ENCODE measurements at regions not wholly inside any gene's neighbourhood (a gene's known extent, or its start where the extent isn't known, plus 50 kb on each side); places are given as distances from the start of the nearest gene placed in this dataset.

DNA sequence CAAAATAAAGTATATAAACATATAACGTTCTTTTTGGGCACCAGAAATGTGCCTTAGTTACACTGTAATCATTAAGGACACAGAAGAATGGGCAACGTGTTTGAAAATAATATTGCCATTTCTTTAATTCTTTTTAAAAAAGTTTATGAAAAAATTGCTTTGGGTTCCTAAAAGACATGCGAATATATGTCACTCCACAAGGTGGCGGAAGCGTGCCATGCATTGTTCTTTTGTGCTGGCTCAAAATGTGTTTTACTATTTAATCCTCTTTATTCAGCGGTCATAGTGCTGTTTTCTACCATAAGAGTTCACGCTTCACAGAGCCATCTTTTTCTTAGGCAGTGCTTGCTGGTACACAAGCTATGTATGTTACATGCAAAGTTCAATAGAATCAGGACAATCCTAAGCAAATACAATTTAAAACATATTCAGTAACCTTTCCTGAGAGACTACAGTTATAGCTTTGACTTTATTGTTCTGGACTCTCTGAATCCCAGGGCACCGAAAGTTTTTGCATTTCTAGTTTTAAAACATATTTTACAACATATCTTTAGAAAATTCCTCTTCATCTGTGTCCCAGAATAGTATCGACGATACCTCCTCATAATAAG lies 147.8 kb upstream of the ERBB4 start:
- DNase-seq = peak; percentile 25

DNA sequence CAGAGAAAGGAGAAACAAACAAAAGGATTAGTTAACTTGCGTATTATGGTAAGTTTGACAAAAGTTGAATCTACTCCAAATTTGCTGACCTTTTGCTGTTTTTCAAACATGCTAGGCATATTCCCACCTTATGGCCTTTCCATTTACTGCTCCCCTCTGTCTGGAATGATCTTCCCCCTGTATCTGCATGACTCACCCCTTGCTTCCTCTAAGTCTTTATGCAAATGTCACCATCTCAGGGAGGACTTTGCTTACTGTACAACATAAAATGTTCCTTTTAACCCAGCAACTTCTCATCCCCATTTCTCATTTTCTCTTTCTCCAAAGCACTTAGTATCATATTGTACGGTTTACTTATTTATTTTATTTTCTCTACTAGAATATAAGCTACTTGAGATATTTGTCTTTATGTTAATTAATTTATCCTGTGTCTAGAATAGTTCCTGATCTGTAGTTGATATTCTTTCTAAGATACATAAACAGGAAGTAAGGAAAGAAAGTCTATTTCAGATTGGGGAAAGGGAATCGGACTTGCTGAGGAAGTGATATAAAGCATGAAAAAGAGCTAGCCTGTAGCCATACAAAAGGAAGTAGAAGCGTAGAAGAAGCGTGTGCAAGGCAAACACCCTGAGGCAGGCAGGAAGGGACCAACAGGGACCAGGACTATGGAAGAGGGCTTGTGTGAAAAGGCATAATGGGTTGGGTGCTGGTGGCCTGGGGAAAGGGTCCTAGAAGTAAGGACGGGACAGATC lies 144.9 kb upstream of the ERBB4 start:
- DNase-seq = no peak

DNA sequence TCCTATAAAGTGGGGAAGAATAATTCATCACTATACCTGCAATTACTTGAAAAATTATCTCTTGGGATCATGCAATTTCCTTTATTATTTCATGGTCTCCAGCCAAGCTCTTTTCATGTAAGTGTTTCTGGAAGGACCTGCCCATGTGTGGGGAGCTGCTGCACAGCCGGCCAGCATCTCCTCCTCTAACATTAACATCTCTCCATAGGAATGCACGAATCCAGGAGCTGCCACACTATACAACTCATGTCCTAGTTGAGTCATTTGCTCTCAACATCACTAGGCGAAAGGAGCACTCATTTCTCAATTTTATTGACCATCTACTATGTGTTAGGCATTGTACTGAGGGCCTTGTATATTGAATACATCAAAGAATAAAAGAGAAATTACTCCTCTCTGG lies 144.3 kb upstream of the ERBB4 start:
- DNase-seq = no peak

DNA sequence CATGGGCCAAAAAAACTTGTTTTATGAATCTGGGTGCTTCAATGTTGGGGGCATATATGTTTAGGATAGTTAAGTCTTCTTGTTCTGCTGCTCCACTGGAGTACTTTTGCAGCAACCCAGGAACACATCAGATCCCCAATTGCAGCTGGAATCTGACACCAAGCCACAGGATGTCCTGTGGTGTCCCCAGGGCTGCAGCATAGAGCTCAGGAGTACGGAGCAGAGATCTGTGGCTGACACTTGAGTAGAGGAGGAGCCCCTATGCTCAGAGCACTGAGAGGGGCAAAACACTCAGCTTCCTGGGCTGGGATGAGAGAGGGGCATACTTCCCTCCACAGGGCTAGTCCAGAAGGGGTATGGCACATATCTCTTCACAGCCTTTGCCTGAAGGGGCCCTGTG lies 138.9 kb upstream of the ERBB4 start:
- DNase-seq = no peak

- DNase-seq = no peak
Measured at GRCh38 chr2:212672186-212672585, 133.6 kb upstream of the ERBB4 start.

DNA sequence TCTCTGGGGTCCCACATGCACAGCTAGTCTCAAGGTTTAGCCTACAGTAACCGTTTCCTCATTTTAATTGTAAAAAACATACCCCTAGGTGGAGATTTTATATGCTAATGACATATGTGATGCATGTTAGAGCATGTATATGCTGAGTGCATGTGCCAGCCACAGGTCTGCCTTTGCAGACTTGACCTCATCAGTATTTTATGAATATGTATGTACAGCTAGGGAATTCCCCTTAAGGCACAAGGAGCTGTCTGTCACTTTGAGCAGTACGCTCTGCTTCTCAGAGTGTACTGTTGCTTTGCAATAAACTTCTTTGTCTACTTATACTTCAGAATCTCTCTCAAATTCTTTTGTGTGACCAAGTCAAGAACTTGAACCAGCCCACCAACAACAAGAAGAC lies 131.2 kb upstream of the ERBB4 start:
- DNase-seq = no peak

DNA sequence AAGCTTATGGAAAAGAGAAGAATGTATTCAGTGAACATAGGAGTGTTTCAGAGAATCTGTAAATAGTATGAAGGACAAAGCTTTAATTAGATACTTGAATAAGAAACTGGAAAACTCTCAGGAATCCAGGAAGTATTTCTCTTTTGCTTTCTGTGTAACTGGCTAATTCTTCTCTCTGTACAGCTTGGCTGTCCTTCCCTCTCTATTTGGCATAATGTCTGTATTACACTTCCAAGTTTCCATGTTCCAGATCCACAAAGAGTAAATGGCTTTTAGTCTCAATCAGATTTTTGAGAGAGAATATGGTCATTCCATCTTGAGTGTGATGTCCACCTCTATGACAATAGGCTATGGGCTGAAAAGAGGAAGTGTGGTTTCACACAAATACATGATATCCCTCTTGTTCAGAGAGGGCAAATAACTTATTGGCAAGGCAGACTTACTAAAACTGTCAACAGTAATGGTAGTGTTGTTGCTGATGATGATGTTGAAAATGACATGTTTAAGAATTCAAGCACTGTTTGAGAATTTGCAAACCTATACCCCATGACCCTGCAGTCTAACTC lies 129.2 kb upstream of the ERBB4 start:
- no peak for DNase-seq

GRCh38 chr2:212665948-212666347 lies 127.3 kb upstream of the ERBB4 start:
- no peak for DNase-seq

DNA sequence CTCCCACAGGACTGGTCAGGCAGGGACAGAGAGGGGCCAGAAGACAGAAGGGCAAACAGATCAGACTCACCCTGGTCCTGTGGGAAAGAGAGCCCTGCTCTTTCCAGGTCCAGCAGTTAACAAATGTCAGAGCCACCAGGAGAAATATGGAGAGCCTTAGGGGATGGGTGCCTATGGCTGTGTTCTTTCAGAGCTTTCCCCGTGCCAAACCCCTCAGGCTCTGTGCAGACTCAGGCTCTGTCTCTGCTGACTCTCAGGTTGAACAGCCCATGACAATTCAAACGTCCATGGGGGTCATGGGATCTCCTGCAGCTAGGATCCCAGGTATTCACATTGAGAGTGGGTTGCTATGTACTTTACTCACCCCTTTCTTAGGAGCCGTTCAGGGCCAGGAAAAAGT lies 120.8 kb upstream of the ERBB4 start:
- DNase-seq = no peak

GRCh38 chr2:212649646-212650045 lies 111.0 kb upstream of the ERBB4 start:
- DNase-seq = no peak

GRCh38 chr2:212646698-212647366 lies 108.2 kb upstream of the ERBB4 start:
- DNase-seq = no peak

GRCh38 chr2:212644195-212644837 lies 105.7 kb upstream of the ERBB4 start:
- no peak for DNase-seq

DNA sequence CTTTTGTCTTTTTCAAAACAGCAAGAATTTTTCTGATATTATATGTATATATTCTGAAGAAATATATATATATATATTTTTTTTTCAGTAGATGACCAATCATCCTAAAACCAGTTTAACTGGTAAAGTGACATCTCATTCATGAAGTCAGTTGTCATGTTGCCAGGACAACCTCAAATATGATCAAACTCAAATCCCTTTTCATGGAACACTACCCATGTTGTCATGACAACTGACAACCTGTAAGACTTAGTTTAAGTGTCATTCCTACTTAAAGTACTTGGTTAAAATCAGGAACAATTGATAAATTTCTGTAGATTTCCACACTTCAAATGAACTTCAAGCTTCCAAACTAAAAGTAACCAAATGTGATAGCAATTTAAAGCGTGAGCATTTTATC lies 101.8 kb upstream of the ERBB4 start:
- DNase-seq = no peak

GRCh38 chr2:212638694-212639093 lies 100.1 kb upstream of the ERBB4 start:
- no peak for DNase-seq

DNA sequence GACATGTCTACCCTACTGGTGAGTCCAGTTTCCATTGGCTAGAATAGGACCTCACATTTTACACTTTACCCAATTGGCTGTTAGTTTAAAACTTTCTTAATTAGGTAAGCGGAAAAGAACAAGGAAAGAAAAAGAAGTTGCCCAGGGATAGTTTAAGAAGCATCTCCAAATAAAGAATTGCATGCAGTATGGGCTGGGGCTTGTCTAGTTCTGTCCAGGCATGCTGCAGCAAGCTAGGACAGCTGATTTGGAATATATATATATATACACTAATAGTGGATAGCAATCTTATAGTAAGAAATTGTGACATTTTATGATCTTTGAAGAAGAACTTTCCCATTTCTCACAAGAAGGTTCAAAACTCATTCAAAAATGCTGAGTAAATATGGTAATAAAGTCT lies 90.0 kb upstream of the ERBB4 start:
- DNase-seq = no peak

- no peak for DNase-seq
Measured at GRCh38 chr2:212626371-212626918, 87.8 kb upstream of the ERBB4 start.

DNA sequence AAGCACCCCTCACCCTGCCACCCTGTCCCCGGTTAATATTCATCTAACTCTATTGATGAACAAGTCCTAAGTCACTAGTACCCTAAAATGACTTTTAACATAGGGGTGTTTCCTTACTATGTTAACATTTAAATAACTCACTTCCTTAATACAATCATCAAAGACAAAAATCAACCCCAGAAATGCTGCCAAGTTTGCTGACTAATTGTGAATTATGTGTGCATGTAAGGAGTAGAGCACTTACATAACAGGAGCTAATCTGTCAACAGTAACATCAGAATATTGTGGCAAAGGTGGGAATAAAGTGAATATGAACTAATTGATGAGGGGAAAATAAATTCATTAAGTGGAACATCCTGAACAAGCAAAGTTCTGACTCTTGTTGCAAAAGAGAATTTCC lies 81.4 kb upstream of the ERBB4 start:
- no peak for DNase-seq

DNA sequence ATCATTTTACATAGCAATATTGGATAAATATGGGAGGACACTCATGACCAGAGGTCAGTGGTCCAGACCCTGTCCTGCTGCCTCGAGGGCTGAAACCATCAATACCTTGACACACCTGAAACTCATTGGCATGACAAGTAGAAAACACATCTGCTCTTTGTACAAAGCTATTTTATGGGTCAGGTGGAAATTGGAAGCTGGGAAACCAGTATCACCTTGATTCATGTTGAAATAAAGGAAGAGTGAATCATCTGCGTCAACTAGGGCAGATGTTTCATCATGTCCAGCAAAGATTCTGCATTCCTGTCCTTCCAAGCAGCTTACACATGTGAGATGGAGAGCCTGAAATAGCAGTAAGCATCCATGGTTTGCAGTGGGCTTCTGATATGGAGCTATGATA lies 80.0 kb upstream of the ERBB4 start:
- no peak for DNase-seq

DNA sequence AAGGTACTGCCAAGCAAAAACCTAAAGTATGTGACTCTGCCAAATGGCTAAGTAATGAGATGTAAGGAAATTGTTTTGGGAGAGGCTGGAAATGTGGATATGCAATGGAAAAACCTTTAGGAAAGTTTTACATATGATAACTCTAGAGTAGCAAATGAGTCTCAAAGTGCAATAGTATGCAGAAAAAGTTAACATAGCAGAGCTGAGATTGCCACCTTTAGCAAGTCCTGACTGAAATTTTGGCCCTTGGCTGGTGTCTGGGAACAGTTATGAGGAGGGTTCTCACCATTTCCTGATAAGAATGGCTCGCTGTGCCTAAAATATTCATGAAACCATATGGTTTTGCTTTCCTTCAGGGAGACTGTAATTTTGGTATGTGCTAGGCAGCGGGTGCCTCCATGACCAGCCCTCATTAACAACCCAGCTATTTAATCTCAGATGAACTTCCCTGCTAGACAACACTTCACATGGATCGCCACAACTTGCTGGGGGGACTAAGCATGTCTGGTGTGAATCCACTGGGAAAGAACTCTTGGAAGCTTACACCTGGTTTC lies 72.3 kb upstream of the ERBB4 start:
- no peak for DNase-seq

GRCh38 chr2:212609479-212609878 lies 70.9 kb upstream of the ERBB4 start:
- no peak for DNase-seq

GRCh38 chr2:212607080-212607479 lies 68.5 kb upstream of the ERBB4 start:
- DNase-seq = no peak

DNA sequence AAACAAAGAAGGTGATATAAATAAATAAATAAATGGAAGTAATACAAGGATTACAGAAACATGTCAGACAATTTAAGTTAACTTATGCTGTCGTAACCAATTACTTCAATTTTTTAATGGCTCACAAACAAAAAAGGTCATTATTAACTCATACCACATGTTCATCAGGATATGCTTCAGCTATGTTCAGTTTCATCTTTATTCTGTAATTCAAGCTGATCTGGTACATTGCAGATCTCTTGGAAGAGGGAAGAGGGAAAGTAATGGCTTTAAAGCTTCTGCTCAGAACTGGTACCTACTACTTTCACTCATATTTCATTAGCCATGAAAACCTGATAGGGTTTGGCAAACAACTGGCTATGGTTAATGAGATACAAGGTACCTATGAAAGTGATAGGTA lies 67.6 kb upstream of the ERBB4 start:
- DNase-seq = no peak

GRCh38 chr2:212596688-212597087 lies 58.1 kb upstream of the ERBB4 start:
- no peak for DNase-seq
